Left ventricle myocardium inferior (tissue), 1 donor: ENCODE measurements at regions not wholly inside any gene's neighbourhood (a gene's known extent, or its start where the extent isn't known, plus 50 kb on each side); places are given as distances from the start of the nearest gene placed in this dataset.
A peak's percentile ranks its signal among the peaks of the same experiment; 100 is the strongest.

Experiments used
- DNase-seq: peaks from one replicate; pipeline ENCODE4 v3.0.0-alpha.2; 2020
- H3K27ac ChIP-seq: fragments of 200-600 bp; replicated peaks from 2 replicates; pipeline ENCODE4 v1.8.0; 2021
- H3K27me3 ChIP-seq: fragments of 200-600 bp; 2 replicates; pipeline ENCODE4 v1.8.0; 2021; ENCODE audit warnings: low read depth
- H3K36me3 ChIP-seq: fragments of 200-600 bp; 2 replicates; pipeline ENCODE4 v1.8.0; 2021
- H3K4me1 ChIP-seq: fragments of 200-600 bp; 2 replicates; pipeline ENCODE4 v1.8.0; 2021
- H3K4me3 ChIP-seq: fragments of 200-600 bp; 2 replicates; pipeline ENCODE4 v1.8.0; 2021; ENCODE audit warnings: mild to moderate bottlenecking, moderate library complexity
- H3K9me3 ChIP-seq: fragments of 200-600 bp; replicated peaks from 2 replicates; pipeline ENCODE4 v1.8.0; 2021
- intact Hi-C: fragments of 100-400 bp; cut with micrococcal nuclease; formaldehyde crosslinking; loops from one replicate; pipeline ENCODE4 v1.11.0; 2022
- TF ChIP-seq, protein P1 (sequence below): fragments of 200-600 bp; IDR thresholded peaks from 2 replicates; pipeline ENCODE4 v1.8.0; 2021; ENCODE audit warnings: antibody characterized with exemption, mild to moderate bottlenecking, borderline replicate concordance
- donor health status: DM: no; HTN: yes; CAD: no; lungs with severe emphysema.

DNA sequence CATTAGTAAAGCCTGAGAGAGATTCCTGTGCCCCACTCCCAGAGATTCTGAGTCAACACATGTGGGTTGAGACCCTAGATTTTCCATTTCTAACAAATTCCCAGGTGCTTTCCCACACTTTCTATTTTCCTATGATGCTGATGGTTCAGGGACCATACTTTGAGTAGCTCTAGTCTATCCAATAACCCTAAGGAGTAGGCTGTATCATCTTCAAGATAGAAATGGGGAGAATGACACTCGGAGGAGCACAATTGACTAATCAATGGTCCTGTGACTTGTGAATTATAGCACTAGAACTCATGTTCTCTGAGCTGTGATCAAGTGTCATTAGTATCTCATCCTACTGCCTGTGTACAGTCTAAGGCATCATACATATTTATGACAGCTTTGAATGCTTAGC lies 232.9 kb upstream of the B3GALT2 start:
- H3K36me3 ChIP-seq: no peaks in the 10 kb centered on the region
- no peak overlapping the region for H3K27ac ChIP-seq
- no peak for DNase-seq
- no peak overlapping the region for H3K4me3 ChIP-seq
- peaks cover 16% of the 10 kb centered on the region for H3K4me1 ChIP-seq
- H3K9me3 ChIP-seq: no peaks in the 10 kb centered on the region
- intact Hi-C loops: no loop called here
- H3K27me3 ChIP-seq: no peaks in the 10 kb centered on the region
- TF ChIP-seq, protein P1, sequence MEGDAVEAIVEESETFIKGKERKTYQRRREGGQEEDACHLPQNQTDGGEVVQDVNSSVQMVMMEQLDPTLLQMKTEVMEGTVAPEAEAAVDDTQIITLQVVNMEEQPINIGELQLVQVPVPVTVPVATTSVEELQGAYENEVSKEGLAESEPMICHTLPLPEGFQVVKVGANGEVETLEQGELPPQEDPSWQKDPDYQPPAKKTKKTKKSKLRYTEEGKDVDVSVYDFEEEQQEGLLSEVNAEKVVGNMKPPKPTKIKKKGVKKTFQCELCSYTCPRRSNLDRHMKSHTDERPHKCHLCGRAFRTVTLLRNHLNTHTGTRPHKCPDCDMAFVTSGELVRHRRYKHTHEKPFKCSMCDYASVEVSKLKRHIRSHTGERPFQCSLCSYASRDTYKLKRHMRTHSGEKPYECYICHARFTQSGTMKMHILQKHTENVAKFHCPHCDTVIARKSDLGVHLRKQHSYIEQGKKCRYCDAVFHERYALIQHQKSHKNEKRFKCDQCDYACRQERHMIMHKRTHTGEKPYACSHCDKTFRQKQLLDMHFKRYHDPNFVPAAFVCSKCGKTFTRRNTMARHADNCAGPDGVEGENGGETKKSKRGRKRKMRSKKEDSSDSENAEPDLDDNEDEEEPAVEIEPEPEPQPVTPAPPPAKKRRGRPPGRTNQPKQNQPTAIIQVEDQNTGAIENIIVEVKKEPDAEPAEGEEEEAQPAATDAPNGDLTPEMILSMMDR: no peak

DNA sequence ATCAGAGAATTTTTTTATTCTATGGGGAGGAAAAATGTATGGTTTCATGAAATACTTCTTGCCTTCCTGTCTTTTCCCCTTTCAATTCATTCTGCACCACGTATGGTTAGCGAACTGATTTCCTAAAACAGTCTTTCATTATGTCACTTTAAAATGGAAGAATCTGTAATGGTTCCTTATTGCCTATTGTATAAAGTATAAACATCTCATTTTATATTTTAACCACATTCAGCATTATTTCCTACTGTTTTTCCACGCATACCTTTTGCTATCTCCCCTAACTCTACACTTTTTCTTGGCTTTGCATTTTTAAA lies 232.3 kb upstream of the B3GALT2 start:
- Histone ChIP-seq H3K4me1 (peaks cover 16% of the 10 kb centered on the region), H3K27me3 (no peaks in the 10 kb centered on the region), H3K36me3 (no peaks in the 10 kb centered on the region), H3K27ac (peak overlapping the region; percentile 63), H3K9me3 (no peaks in the 10 kb centered on the region), H3K4me3 (peak overlapping the region; percentile 58)
- TF ChIP-seq, protein P1: no peak
- intact Hi-C loops: no loop called here
- DNase-seq: no peak

DNA sequence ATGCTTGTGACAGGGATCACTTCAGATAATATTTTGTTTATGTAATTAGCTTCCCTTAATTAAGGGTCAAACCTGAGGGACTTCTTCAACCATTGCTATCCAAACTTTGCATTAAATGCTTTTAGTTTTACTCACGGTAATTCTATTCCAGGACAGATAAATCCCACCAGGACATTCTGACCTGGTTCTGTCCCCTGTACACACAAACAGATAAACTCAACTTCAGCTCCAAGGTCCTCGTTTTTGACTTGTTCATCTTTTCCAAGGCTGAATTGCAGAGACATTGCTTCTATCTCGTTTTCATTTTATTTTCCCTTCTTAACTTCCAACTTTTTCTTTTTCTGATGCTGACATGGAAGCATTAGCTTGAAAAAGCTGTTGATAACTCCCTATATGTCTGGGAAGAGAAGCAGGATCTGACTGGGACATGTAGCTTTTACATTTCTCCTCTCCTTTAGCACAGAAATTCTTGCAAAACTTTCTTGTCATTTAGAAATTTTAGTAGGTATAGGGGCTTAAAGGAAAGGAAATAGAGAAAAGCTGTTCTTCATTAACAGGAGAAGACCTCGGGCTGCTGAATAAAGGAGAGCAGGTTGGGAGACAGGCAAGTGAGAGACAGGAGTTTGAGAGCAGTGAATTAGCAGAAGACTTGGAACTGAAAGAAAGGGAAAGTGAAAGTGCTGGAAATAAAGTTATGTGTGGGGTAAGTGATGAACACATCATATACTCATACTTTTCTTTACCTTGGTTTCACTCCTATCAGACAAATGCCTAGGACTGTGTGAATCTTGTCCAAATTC lies 231.7 kb upstream of the B3GALT2 start:
- no peaks in the 10 kb centered on the region for H3K36me3 ChIP-seq
- intact Hi-C loops: no loop called here
- TF ChIP-seq, protein P1: no peak
- H3K27ac ChIP-seq: peak overlapping the region; percentile 63
- no peak for DNase-seq
- peak overlapping the region; percentile 58 for H3K4me3 ChIP-seq
- H3K4me1 ChIP-seq: peaks cover 16% of the 10 kb centered on the region
- no peaks in the 10 kb centered on the region for H3K27me3 ChIP-seq
- no peaks in the 10 kb centered on the region for H3K9me3 ChIP-seq

DNA sequence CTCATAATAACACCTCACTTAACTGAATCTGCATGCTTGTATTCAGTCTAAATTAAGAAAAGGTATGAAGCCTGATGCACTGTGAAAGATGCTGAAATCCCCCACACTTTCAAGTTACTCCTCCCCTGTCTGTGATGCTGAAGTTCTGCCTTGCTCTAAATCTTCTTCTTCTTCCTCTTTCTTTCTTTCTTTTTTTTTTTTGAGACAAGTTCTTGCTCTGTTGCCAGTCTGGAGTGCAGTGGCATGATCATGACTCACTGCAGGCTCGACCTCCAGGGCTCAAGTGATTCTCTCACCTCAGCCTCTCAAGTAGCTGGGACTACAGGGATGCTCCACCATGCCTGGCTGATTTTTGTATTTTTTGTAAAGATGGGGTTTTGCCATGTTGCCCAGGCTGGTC lies 231.0 kb upstream of the B3GALT2 start:
- no peak overlapping the region for H3K4me3 ChIP-seq
- H3K4me1 ChIP-seq: peaks cover 16% of the 10 kb centered on the region
- no peaks in the 10 kb centered on the region for H3K27me3 ChIP-seq
- H3K27ac ChIP-seq: no peak overlapping the region
- H3K9me3 ChIP-seq: no peaks in the 10 kb centered on the region
- TF ChIP-seq, protein P1: no peak
- no peaks in the 10 kb centered on the region for H3K36me3 ChIP-seq
- no peak for DNase-seq
- intact Hi-C loops: no loop called here

DNA sequence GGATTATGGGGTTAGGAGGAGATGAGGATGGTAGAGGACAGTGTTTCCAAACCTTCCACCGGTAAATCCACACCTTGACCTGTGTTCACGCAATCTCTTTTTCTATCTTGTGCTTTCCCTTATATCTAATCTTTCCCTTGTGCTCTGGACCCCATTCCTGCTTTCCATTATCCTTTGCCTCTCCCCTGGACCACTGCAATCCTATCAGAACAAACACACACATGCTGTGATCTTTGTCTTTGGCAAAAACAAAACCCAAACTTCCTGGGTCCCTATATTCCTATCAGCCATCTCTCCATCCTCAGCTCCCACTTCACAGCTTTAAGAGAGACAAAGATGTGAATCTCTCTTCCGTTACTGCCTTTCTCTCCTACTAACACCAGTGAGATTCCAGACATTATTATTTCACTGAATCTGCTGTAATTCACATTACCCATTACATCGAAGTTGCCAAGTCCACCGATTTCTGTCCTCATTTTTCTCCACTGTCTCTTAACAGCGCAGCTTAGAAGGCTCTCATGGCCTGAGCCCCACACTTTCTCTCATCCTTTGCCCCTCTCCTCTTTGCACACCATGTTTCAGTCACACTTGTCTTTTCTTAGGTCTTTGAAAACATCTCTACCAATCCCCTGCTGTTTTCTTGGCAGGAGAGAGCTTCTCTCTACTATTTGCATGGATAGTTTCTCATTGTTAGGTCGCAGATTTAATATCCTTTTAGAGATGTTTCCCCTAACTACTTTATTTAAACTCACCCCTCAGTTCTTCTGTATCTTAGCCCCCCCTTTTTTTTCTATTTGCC lies 230.0 kb upstream of the B3GALT2 start:
- Histone ChIP-seq H3K4me3 (no peak overlapping the region), H3K4me1 (peaks cover 16% of the 10 kb centered on the region), H3K27ac (no peak overlapping the region), H3K9me3 (no peaks in the 10 kb centered on the region), H3K27me3 (no peaks in the 10 kb centered on the region), H3K36me3 (no peaks in the 10 kb centered on the region)
- intact Hi-C loops: no loop called here
- TF ChIP-seq, protein P1: no peak
- DNase-seq: no peak
